Parathyroid adenoma (tissue), 2 donors: ENCODE measurements at regions not wholly inside any gene's neighbourhood (a gene's known extent, or its start where the extent isn't known, plus 50 kb on each side); places are given as distances from the start of the nearest gene placed in this dataset.

Source experiments
- H2AFZ ChIP-seq: fragments of 300-600 bp; sonication (generic); one replicate; pipeline ENCODE4 v1.7.0; 2017; ENCODE audit warnings: antibody characterized with exemption, mild to moderate bottlenecking
- H3K27ac ChIP-seq: fragments of 300-600 bp; sonication (generic); one replicate; pipeline ENCODE4 v1.7.0; 2017
- H3K27me3 ChIP-seq: fragments of 300-600 bp; sonication (generic); one replicate; pipeline ENCODE4 v1.7.0; 2017; ENCODE audit warnings: low read length; ENCODE audit not compliant: control insufficient read depth, insufficient read depth
- H3K36me3 ChIP-seq: fragments of 300-600 bp; sonication (generic); one replicate; pipeline ENCODE4 v1.7.0; 2017; ENCODE audit warnings: low read length; ENCODE audit not compliant: control insufficient read depth, insufficient read depth
- H3K4me1 ChIP-seq: fragments of 300-600 bp; sonication (generic); one replicate; pipeline ENCODE4 v1.7.0; 2017; ENCODE audit warnings: control low read depth
- H3K4me2 ChIP-seq: fragments of 300-600 bp; sonication (generic); one replicate; pipeline ENCODE4 v1.7.0; 2017; ENCODE audit warnings: low read length
- H3K4me3 ChIP-seq: fragments of 300-600 bp; sonication (generic); one replicate; pipeline ENCODE4 v1.7.0; 2017; ENCODE audit warnings: low read depth, low read length
- H3K79me2 ChIP-seq: fragments of 300-600 bp; sonication (generic); one replicate; pipeline ENCODE4 v1.7.0; 2017; ENCODE audit warnings: control low read depth
- H3K9ac ChIP-seq: fragments of 300-600 bp; sonication (generic); one replicate; pipeline ENCODE4 v1.7.0; 2017; ENCODE audit warnings: mild to moderate bottlenecking
- H3K9me3 ChIP-seq: fragments of 300-600 bp; sonication (generic); one replicate; pipeline ENCODE4 v1.7.0; 2017; ENCODE audit warnings: low read length; ENCODE audit not compliant: control insufficient read depth
- CTCF ChIP-seq: fragments of 300-600 bp; sonication (generic); IDR thresholded peaks from one replicate; pipeline ENCODE4 v1.7.0; 2017; ENCODE audit warnings: antibody characterized with exemption, mild to moderate bottlenecking
- donor health status: primary hyperparathyroidism.

- H3K27ac ChIP-seq: no peak overlapping the region
- no peaks in the 10 kb centered on the region for H3K4me1 ChIP-seq
- no peaks in the 10 kb centered on the region for H3K79me2 ChIP-seq
- H2AFZ ChIP-seq: no peak overlapping the region
- no peak overlapping the region for H3K9ac ChIP-seq
- no peaks in the 10 kb centered on the region for H3K9me3 ChIP-seq
- H3K4me2 ChIP-seq: no peak overlapping the region
- H3K36me3 ChIP-seq: no peaks in the 10 kb centered on the region
- TF ChIP-seq CTCF: no peak
- no peaks in the 10 kb centered on the region for H3K27me3 ChIP-seq
- H3K4me3 ChIP-seq: no peak overlapping the region
Observed at GRCh38 chr16:55242667-55243066, 81.3 kb upstream of the IRX6 start.

GRCh38 chr16:55248058-55248457, 75.9 kb upstream of the IRX6 start:
- no peak overlapping the region for H3K9ac ChIP-seq
- no peak overlapping the region for H3K4me2 ChIP-seq
- no peaks in the 10 kb centered on the region for H3K36me3 ChIP-seq
- H3K79me2 ChIP-seq: no peaks in the 10 kb centered on the region
- no peak overlapping the region for H3K27ac ChIP-seq
- no peak overlapping the region for H2AFZ ChIP-seq
- TF ChIP-seq CTCF: no peak
- no peak overlapping the region for H3K4me3 ChIP-seq
- peaks cover 3% of the 10 kb centered on the region for H3K4me1 ChIP-seq
- no peaks in the 10 kb centered on the region for H3K27me3 ChIP-seq
- no peaks in the 10 kb centered on the region for H3K9me3 ChIP-seq

- no peaks in the 10 kb centered on the region for H3K79me2 ChIP-seq
- peaks cover 3% of the 10 kb centered on the region for H3K4me1 ChIP-seq
- H3K9me3 ChIP-seq: no peaks in the 10 kb centered on the region
- H3K27me3 ChIP-seq: no peaks in the 10 kb centered on the region
- H3K36me3 ChIP-seq: no peaks in the 10 kb centered on the region
- H3K9ac ChIP-seq: no peak overlapping the region
- H3K4me3 ChIP-seq: no peak overlapping the region
- peak overlapping the region; percentile 72 for H2AFZ ChIP-seq
- H3K27ac ChIP-seq: no peak overlapping the region
- H3K4me2 ChIP-seq: no peak overlapping the region
- no peak for TF ChIP-seq CTCF
Observed at GRCh38 chr16:55248494-55248893, 75.5 kb upstream of the IRX6 start.

GRCh38 chr16:55249361-55249760, 74.6 kb upstream of the IRX6 start:
- H3K27me3 ChIP-seq: no peaks in the 10 kb centered on the region
- H3K36me3 ChIP-seq: no peaks in the 10 kb centered on the region
- H3K4me1 ChIP-seq: peaks cover 3% of the 10 kb centered on the region
- H3K4me3 ChIP-seq: no peak overlapping the region
- no peak for TF ChIP-seq CTCF
- no peak overlapping the region for H3K9ac ChIP-seq
- H3K4me2 ChIP-seq: no peak overlapping the region
- no peaks in the 10 kb centered on the region for H3K9me3 ChIP-seq
- no peak overlapping the region for H2AFZ ChIP-seq
- H3K27ac ChIP-seq: no peak overlapping the region
- H3K79me2 ChIP-seq: no peaks in the 10 kb centered on the region

GRCh38 chr16:55249936-55250335, 74.1 kb upstream of the IRX6 start:
- no peaks in the 10 kb centered on the region for H3K27me3 ChIP-seq
- H3K36me3 ChIP-seq: no peaks in the 10 kb centered on the region
- H3K79me2 ChIP-seq: no peaks in the 10 kb centered on the region
- peaks cover 3% of the 10 kb centered on the region for H3K4me1 ChIP-seq
- H3K4me2 ChIP-seq: no peak overlapping the region
- H3K9ac ChIP-seq: no peak overlapping the region
- no peak overlapping the region for H3K27ac ChIP-seq
- H2AFZ ChIP-seq: no peak overlapping the region
- TF ChIP-seq CTCF: no peak
- H3K9me3 ChIP-seq: no peaks in the 10 kb centered on the region
- H3K4me3 ChIP-seq: no peak overlapping the region
